ENCODE measurements at regions not wholly inside any gene's neighbourhood (a gene's known extent, or its start where the extent isn't known, plus 50 kb on each side); places are given as distances from the start of the nearest gene placed in this dataset.
A peak's percentile ranks its signal among the peaks of the same experiment; 100 is the strongest.

DNA sequence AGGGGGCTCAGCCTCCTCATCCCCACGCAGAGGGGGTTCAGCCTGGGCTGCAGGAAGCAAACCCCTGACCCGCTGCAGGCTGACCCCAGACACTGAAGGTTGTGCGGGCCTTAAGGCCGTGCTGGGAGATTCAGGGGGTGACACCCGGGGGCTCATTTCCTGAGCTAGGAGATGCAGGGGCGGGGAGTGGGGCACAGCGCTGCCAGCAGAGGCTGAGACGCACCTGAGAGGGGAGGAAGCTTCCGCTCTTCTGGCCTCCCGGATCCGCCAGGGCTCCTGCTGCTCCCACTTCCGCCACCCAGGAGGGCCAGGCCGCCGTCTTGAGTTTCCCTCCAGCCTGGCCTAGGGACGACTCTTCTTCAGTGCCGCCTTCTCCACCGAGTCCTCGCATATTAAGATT lies 173.2 kb upstream of the FOXF1 start:
- peaks cover 8% of the 10 kb centered on the region for H3K4me1 Mint-ChIP-seq
- no peak for DNase-seq (ENCODE audit: low spot score in 2 of 2, unreplicated experiment in 2 of 2)
- peaks cover 78% of the 10 kb centered on the region for H3K27me3 Mint-ChIP-seq (ENCODE audit: low read depth)
- H3K36me3 Mint-ChIP-seq = no peaks in the 10 kb centered on the region
- H3K4me3 Mint-ChIP-seq = no peak overlapping the region
- no peak overlapping the region for H3K27ac Mint-ChIP-seq
- no peaks in the 10 kb centered on the region for H3K9me3 Mint-ChIP-seq
- TF ChIP-seq CTCF (IDR thresholded peaks at IDR 0.05; ENCODE audit: unreplicated experiment) = no peak

- no peak for TF ChIP-seq CTCF (IDR thresholded peaks at IDR 0.05; ENCODE audit: unreplicated experiment)
- Mint-ChIP-seq H3K9me3 (no peaks in the 10 kb centered on the region), H3K36me3 (no peaks in the 10 kb centered on the region), H3K4me1 (peaks cover 10% of the 10 kb centered on the region), H3K27me3 (ENCODE audit: low read depth) (peaks cover 78% of the 10 kb centered on the region), H3K27ac (no peak overlapping the region), H3K4me3 (no peak overlapping the region)
- DNase-seq (ENCODE audit: low spot score in 2 of 2, unreplicated experiment in 2 of 2) = no peak
Observed at GRCh38 chr16:86337581-86338402, 172.5 kb upstream of the FOXF1 start.

DNA sequence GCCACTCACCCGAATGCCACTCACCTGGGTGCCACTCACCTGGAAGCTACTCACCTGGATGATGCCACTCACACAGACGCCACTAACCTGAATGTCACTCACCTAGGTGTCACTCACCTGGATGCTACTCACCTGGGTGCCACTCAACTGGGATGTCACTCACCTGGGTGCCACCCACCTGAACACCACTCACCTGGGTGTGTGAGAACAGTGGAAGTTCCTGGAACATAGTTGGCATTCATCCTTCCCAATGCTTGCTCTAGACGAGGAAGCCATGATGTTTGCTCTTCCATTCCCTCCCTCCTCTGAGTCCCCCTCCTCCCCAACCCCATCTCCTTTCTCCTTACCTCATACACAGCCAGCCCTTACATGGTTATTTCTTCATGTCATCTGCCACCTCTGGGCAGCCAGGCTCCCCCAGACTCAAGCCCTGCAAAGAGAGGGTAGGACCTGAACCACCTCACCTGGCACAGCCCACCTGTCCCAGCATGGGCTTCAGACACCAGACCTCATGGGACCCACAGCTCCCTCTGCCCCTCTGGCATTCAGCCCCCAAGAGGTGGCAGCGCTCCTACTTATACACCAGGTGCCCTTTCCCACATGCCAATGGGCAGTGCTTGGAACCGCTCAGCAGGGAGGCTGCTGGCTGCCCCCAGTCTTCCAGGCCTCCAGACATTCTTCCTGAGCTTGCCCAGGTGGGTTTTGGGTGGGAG lies 171.8 kb upstream of the FOXF1 start:
- no peak for TF ChIP-seq CTCF (IDR thresholded peaks at IDR 0.05; ENCODE audit: unreplicated experiment)
- Mint-ChIP-seq H3K9me3 (no peaks in the 10 kb centered on the region), H3K36me3 (no peaks in the 10 kb centered on the region), H3K27me3 (ENCODE audit: low read depth) (peaks cover 73% of the 10 kb centered on the region), H3K4me3 (no peak overlapping the region), H3K27ac (no peak overlapping the region), H3K4me1 (peaks cover 18% of the 10 kb centered on the region)
- DNase-seq (ENCODE audit: low spot score in 2 of 2, unreplicated experiment in 2 of 2) = no peak

DNA sequence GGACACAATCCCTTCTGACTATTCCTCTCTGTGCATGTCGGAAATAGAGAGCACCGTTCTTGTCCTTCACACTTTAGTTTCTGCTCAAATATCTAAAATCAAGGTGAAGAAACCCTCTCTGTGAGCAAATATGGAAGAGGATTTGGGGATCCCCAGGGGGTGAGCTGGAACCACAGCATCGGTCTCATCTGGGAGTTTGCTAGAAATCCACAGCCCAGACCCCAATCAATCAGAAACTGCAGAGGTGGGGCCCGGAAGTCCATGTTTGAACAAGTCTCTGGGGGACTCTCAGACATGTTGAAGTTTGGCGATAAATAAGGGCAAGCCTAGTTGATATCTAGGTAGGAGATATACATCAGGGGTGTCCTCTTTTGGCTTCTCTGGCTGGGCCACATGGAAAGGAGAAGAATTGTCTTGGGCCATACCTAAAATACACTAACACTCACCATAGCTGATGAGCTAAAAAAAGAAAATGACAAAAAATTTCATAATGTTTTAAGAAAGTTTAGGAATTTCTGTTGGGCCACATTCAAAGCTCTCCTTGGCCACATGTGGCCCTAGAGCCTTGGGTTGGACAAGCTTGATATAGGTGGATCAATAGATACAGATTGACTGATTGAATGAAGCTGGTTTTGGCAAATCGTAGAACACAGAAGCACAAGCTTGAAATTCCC lies 168.0 kb upstream of the FOXF1 start:
- H3K27ac Mint-ChIP-seq = no peak overlapping the region
- H3K4me3 Mint-ChIP-seq = no peak overlapping the region
- no peak for TF ChIP-seq CTCF (IDR thresholded peaks at IDR 0.05; ENCODE audit: unreplicated experiment)
- H3K9me3 Mint-ChIP-seq = no peaks in the 10 kb centered on the region
- DNase-seq (ENCODE audit: low spot score in 2 of 2, unreplicated experiment in 2 of 2) = no peak
- no peaks in the 10 kb centered on the region for H3K36me3 Mint-ChIP-seq
- peaks cover 26% of the 10 kb centered on the region for H3K4me1 Mint-ChIP-seq
- H3K27me3 Mint-ChIP-seq (ENCODE audit: low read depth) = peaks cover 68% of the 10 kb centered on the region

DNA sequence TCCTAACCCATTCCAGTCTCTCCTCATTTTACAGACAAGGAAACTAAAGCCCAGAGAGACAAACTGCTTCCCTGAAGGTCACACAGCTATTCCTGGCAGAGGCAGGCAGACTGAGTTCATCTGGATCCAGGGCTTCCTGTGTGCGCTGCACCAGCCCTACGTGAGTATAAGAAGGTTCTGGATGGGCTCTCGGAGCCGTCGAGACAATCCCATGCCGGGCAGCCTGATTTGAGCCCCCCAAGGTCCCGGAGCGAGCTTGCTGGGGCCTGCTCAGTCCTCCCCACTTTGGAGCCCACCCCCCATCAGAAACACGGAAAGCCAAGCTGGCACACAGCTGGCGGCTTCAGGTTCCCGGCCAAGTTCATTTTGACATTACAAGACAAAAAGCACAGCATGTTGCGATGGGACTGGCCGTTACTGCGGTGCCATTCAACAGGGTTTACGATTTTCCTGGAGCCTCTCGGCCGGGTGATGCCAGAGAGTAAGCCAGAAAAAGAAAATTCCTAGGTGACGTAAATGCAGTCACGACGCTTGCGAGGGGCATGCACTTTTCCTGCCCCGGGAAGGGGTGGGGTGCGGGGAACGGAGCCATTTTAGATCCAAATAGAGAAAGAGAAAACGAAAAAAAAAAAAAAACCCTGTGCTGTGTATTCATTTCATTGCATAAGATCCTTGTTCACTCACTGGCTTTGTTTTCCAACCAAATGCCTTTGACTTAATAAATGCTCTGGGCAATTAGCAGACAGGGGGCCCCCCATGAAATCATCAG lies 167.1 kb upstream of the FOXF1 start:
- no peaks in the 10 kb centered on the region for H3K9me3 Mint-ChIP-seq
- TF ChIP-seq CTCF (IDR thresholded peaks at IDR 0.05; ENCODE audit: unreplicated experiment) = no peak
- peaks cover 26% of the 10 kb centered on the region for H3K4me1 Mint-ChIP-seq
- H3K27me3 Mint-ChIP-seq (ENCODE audit: low read depth) = peaks cover 67% of the 10 kb centered on the region
- peak overlapping the region; percentile 85 for H3K27ac Mint-ChIP-seq
- no peaks in the 10 kb centered on the region for H3K36me3 Mint-ChIP-seq
- peak overlapping the region; percentile 53 for H3K4me3 Mint-ChIP-seq
- no peak for DNase-seq (ENCODE audit: low spot score in 2 of 2, unreplicated experiment in 2 of 2)

All from mesothelial cell of epicardium (in vitro differentiated cells).